ENCODE measurements at regions not wholly inside any gene's neighbourhood (a gene's known extent, or its start where the extent isn't known, plus 50 kb on each side); places are given as distances from the start of the nearest gene placed in this dataset.

DNA sequence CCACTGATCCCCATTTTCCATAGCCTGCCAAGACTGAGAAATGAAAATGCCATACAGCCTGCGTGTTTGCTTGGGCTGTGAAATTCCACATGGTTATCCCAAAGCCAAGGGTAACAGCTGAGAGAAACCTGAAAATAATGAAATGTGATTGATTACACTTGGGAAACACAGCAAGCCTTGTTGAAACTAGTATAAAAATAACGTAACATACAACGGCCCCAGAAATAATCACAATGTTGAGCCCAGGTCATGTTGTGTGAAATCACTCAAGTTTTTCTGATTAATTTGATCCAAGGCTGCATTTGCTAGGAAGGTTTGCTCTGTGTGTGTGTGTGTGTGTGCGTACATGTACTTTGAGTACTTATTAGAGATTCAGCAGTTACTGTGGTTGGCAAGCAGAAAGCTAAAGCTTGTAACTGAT lies 269.0 kb downstream of the OXSM start:
- Histone ChIP-seq H3K4me3 (no peak overlapping the region), H3K9ac (ENCODE audit: insufficient read depth in 1 of 2, low read length in 2 of 2) (no peak overlapping the region), H3K27ac (ENCODE audit: low read depth in 1 of 2, low read length in 1 of 2) (no peak overlapping the region), H3K27me3 (ENCODE audit: control insufficient read depth in 3 of 3, insufficient read depth in 3 of 3, low read length in 2 of 3) (no peaks in the 10 kb centered on the region), H3K36me3 (ENCODE audit: control insufficient read depth in 4 of 4, insufficient read depth in 4 of 4, low read length in 4 of 4) (no peaks in the 10 kb centered on the region), H3K9me3 (ENCODE audit: control insufficient read depth in 4 of 4, insufficient read depth in 3 of 4, low read length in 3 of 4) (no peaks in the 10 kb centered on the region), H3K4me1 (ENCODE audit: control insufficient read depth in 5 of 5, insufficient read depth in 5 of 5, low read length in 5 of 5) (no peaks in the 10 kb centered on the region)
- WGBS, 2 donors: 70 to 74% methylated on average over 4 of the region's 4 CpGs
- DNase-seq (peak in 2 of 3 donors; percentile 2 to 43), ATAC-seq (ENCODE audit: insufficient read depth, low FRiP score) (no peak)
- TF ChIP-seq CTCF (IDR thresholded peaks at IDR 0.05; ENCODE audit: control extremely low read depth, extremely low read depth): no peak

DNA sequence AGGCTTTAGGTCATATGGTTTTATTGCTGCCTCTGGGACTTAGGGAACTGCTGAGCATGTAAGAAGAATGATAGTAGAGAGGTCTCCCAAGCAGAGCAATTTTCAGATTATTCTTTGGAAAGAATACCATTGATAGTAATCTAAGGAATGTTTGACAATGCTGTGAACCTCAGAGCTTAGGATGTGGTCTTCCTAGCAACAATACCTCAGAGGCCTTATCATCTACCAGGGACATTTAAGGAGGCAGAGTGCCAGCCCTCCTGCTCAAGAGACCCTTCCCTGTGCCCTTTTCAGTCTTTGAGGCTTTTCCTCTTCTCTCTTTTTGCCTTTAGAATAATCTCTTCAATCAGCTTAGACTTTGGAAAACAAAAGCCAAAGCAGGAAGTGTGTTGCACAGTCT lies 272.1 kb downstream of the OXSM start:
- ATAC-seq (ENCODE audit: insufficient read depth, low FRiP score) (no peak), DNase-seq (no peak)
- no peak for TF ChIP-seq CTCF (IDR thresholded peaks at IDR 0.05; ENCODE audit: control extremely low read depth, extremely low read depth)
- no peaks in the 10 kb centered on the region for H3K36me3 ChIP-seq (ENCODE audit: control insufficient read depth in 4 of 4, insufficient read depth in 4 of 4, low read length in 4 of 4)
- H3K27ac ChIP-seq (ENCODE audit: low read depth in 1 of 2, low read length in 1 of 2): no peak overlapping the region
- no peak overlapping the region for H3K9ac ChIP-seq (ENCODE audit: insufficient read depth in 1 of 2, low read length in 2 of 2)
- no peaks in the 10 kb centered on the region for H3K27me3 ChIP-seq (ENCODE audit: control insufficient read depth in 3 of 3, insufficient read depth in 3 of 3, low read length in 2 of 3)
- H3K4me1 ChIP-seq (ENCODE audit: control insufficient read depth in 5 of 5, insufficient read depth in 5 of 5, low read length in 5 of 5): no peaks in the 10 kb centered on the region
- no peak overlapping the region for H3K4me3 ChIP-seq
- no peaks in the 10 kb centered on the region for H3K9me3 ChIP-seq (ENCODE audit: control insufficient read depth in 4 of 4, insufficient read depth in 3 of 4, low read length in 3 of 4)

- Histone ChIP-seq H3K4me3 (no peak overlapping the region), H3K4me1 (ENCODE audit: control insufficient read depth in 5 of 5, insufficient read depth in 5 of 5, low read length in 5 of 5) (no peaks in the 10 kb centered on the region), H3K27ac (ENCODE audit: low read depth in 1 of 2, low read length in 1 of 2) (no peak overlapping the region), H3K36me3 (ENCODE audit: control insufficient read depth in 4 of 4, insufficient read depth in 4 of 4, low read length in 4 of 4) (no peaks in the 10 kb centered on the region), H3K9ac (ENCODE audit: insufficient read depth in 1 of 2, low read length in 2 of 2) (no peak overlapping the region), H3K27me3 (ENCODE audit: control insufficient read depth in 3 of 3, insufficient read depth in 3 of 3, low read length in 2 of 3) (no peaks in the 10 kb centered on the region), H3K9me3 (ENCODE audit: control insufficient read depth in 4 of 4, insufficient read depth in 3 of 4, low read length in 3 of 4) (no peaks in the 10 kb centered on the region)
- DNase-seq (no peak), ATAC-seq (ENCODE audit: insufficient read depth, low FRiP score) (no peak)
- no peak for TF ChIP-seq CTCF (IDR thresholded peaks at IDR 0.05; ENCODE audit: control extremely low read depth, extremely low read depth)
- WGBS, 2 donors: 82 to 95% methylated on average over 1 of the region's 1 CpG
Observed at GRCh38 chr3:26064297-26064696, 274.4 kb downstream of the OXSM start.

DNA sequence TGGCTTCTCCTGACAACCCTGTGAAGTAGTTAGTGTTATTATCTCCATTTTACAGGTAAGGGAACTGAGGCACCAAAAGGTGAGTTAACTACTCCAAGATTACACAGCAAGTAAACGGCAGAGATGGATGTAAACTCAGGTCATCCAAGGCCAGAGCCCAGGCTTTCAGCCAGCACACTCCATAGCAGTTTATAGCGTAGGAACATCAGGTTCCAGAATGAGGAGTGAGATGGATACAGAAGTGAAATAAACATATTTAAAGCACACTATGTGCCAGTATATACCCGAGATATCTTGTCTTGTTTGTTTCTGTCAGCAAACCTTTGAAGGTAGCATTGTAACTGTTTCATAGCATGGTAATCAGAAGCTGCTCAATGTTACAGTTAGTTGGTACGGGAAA lies 279.0 kb downstream of the OXSM start:
- H3K4me1 ChIP-seq (ENCODE audit: control insufficient read depth in 5 of 5, insufficient read depth in 5 of 5, low read length in 5 of 5): no peaks in the 10 kb centered on the region
- 81 to 85% methylated on average over 4 of the region's 4 CpGs for WGBS, 2 donors
- TF ChIP-seq CTCF (IDR thresholded peaks at IDR 0.05; ENCODE audit: control extremely low read depth, extremely low read depth): no peak
- no peak overlapping the region for H3K9ac ChIP-seq (ENCODE audit: insufficient read depth in 1 of 2, low read length in 2 of 2)
- peak overlapping the region in 1 of 2 donors; percentile 17 for H3K27ac ChIP-seq (ENCODE audit: low read depth in 1 of 2, low read length in 1 of 2)
- H3K9me3 ChIP-seq (ENCODE audit: control insufficient read depth in 4 of 4, insufficient read depth in 3 of 4, low read length in 3 of 4): no peaks in the 10 kb centered on the region
- DNase-seq (no peak), ATAC-seq (ENCODE audit: insufficient read depth, low FRiP score) (no peak)
- H3K4me3 ChIP-seq: no peak overlapping the region
- H3K27me3 ChIP-seq (ENCODE audit: control insufficient read depth in 3 of 3, insufficient read depth in 3 of 3, low read length in 2 of 3): no peaks in the 10 kb centered on the region
- H3K36me3 ChIP-seq (ENCODE audit: control insufficient read depth in 4 of 4, insufficient read depth in 4 of 4, low read length in 4 of 4): no peaks in the 10 kb centered on the region
